Astrocyte (in vitro differentiated cells and primary cell): ENCODE measurements at regions not wholly inside any gene's neighbourhood (a gene's known extent, or its start where the extent isn't known, plus 50 kb on each side); places are given as distances from the start of the nearest gene placed in this dataset.

ENCODE experiments used
- EZH2 ChIP-seq: IDR thresholded peaks from 2 replicates; pipeline ENCODE4 v1.6.1; 2012; ENCODE audit warnings: mild to moderate bottlenecking, low read length, inconsistent platforms; ENCODE audit not compliant: insufficient read depth
- TF ChIP-seq, protein P1 (sequence below): IDR thresholded peaks from 2 replicates; pipeline ENCODE4 v1.5.1; 2011; ENCODE audit warnings: low read depth, mild to moderate bottlenecking, inconsistent platforms, low read length, moderate library complexity; ENCODE audit not compliant: insufficient read depth

DNA sequence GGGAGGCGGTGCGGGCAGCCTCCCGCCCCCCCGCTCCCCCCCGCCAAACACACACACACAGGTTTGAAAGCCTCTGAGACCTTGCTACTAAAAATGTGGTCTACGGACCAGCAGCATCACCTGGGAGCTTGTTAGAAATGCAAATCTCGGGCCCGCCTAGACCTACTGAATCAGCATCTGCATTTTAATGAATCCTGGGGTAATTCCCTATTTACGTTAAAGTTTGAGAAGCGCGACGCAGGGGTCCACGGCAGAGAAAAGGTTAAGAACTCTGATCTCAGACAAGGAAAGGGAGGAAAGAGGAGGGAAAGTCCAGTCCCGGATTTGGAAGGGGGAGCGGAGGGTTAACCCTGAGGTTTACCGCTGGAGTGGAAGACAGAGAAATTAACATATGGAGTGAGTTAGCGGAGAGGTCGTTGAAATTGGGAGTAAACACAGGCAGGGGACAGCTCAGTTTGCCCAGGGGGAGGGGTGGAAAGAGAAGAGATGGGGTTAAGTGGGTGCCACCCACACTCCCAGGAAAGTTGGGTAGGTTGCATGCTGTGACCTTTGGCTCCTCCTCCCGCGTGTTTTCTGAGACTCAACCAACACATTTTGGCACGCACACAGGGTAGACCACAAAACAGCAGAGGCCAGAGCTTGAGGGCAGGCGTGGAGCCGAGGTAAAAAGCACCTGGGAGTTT, 483.6 kb downstream of the BCOR start:
- TF ChIP-seq, protein P1, sequence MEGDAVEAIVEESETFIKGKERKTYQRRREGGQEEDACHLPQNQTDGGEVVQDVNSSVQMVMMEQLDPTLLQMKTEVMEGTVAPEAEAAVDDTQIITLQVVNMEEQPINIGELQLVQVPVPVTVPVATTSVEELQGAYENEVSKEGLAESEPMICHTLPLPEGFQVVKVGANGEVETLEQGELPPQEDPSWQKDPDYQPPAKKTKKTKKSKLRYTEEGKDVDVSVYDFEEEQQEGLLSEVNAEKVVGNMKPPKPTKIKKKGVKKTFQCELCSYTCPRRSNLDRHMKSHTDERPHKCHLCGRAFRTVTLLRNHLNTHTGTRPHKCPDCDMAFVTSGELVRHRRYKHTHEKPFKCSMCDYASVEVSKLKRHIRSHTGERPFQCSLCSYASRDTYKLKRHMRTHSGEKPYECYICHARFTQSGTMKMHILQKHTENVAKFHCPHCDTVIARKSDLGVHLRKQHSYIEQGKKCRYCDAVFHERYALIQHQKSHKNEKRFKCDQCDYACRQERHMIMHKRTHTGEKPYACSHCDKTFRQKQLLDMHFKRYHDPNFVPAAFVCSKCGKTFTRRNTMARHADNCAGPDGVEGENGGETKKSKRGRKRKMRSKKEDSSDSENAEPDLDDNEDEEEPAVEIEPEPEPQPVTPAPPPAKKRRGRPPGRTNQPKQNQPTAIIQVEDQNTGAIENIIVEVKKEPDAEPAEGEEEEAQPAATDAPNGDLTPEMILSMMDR, result no peak
- TF ChIP-seq EZH2, result no peak
